Keratinocyte (primary cell): ENCODE measurements at regions not wholly inside any gene's neighbourhood (a gene's known extent, or its start where the extent isn't known, plus 50 kb on each side); places are given as distances from the start of the nearest gene placed in this dataset.

Experiments used
- CTCF ChIP-seq, 3 experiments: IDR thresholded peaks in 1 of 3; conservative IDR thresholded peaks in 1 of 3; optimal IDR thresholded peaks in 1 of 3; 2 replicates in 2 of 3; 3 replicates in 1 of 3; pipeline versions ENCODE3 to v1.5.1; 2011; ENCODE audit warnings: low read length in 3 of 3, mild to moderate bottlenecking in 3 of 3, moderate library complexity in 2 of 3, control low read depth in 1 of 3, inconsistent platforms in 1 of 3; ENCODE audit not compliant: insufficient read depth in 2 of 3; ENCODE audit errors: extremely low read depth in 1 of 3
- EZH2 ChIP-seq: IDR thresholded peaks from one replicate; pipeline ENCODE4 v1.6.1; 2012; ENCODE audit warnings: inconsistent platforms, mild to moderate bottlenecking, low read length, moderate library complexity

- no peak for TF ChIP-seq CTCF (optimal IDR thresholded peaks at IDR 0.05 in 1 of 3, IDR thresholded peaks at IDR 0.05 in 1 of 3, conservative IDR thresholded peaks at IDR 0.05 in 1 of 3; ENCODE audit: extremely low read depth in 1 of 3, insufficient read depth in 2 of 3, low read length in 3 of 3)
- TF ChIP-seq EZH2: no peak
Measured at GRCh38 chr3:13932578-13933295, 52.9 kb upstream of the WNT7A start.
